Panc1 (cell line): ENCODE measurements at regions not wholly inside any gene's neighbourhood (a gene's known extent, or its start where the extent isn't known, plus 50 kb on each side); places are given as distances from the start of the nearest gene placed in this dataset.

Experiments
- ATAC-seq: fragments of 200-7000 bp; cut with Tn5 transposase; 2 replicates; pipeline ENCODE4 v1.9.1; 2020; ENCODE audit warnings: mild to moderate bottlenecking, moderate library complexity
- BruUV-seq: library from RNA; stranded (reverse); fragments of 400-500 nt; replicated peaks from 2 replicates; lab custom pipeline; 2021; lab: Mats Ljungman, UMichigan
- CTCF ChIA-PET: fragments of 300-600 bp; sonication (Branson Sonifier 250); formaldehyde crosslinking; loops from one replicate; lab custom pipeline; 2022; ENCODE audit warnings: antibody characterized with exemption; lab: Charles Lee
- POLR2A ChIA-PET: fragments of 300-600 bp; sonication (Branson Sonifier 250); formaldehyde crosslinking; loops from one replicate; lab custom pipeline; 2022; ENCODE audit warnings: antibody characterized with exemption; lab: Charles Lee
- DNase-seq: peaks from one replicate; pipeline ENCODE4 v3.0.0-alpha.2; 2010; ENCODE audit warnings: low read depth, low spot score
- H3K27ac ChIP-seq: 2 replicates; pipeline ENCODE4 v1.5.1; 2011; ENCODE audit warnings: mild to moderate bottlenecking, low read length, inconsistent platforms
- H3K27me3 ChIP-seq: fragments of 200-500 bp; sonication (Bioruptor generic); 2 replicates; pipeline ENCODE4 v1.6.0; 2014; ENCODE audit warnings: low read length, inconsistent platforms; ENCODE audit not compliant: control insufficient read depth, insufficient read depth
- H3K36me3 ChIP-seq: fragments of 200-500 bp; sonication (Bioruptor generic); 2 replicates; pipeline ENCODE4 v1.5.1; 2014; ENCODE audit warnings: inconsistent platforms, mild to moderate bottlenecking, low read length, moderate library complexity; ENCODE audit not compliant: control insufficient read depth, insufficient read depth
- H3K4me1 ChIP-seq: 2 replicates; pipeline ENCODE4 v1.5.1; 2011; ENCODE audit warnings: inconsistent platforms, mild to moderate bottlenecking, low read length, moderate library complexity; ENCODE audit not compliant: control insufficient read depth, insufficient read depth
- H3K4me3 ChIP-seq, 2 experiments: 2 replicates each; pipeline ENCODE4 v1.5.1; 2011 to 2012; ENCODE audit warnings: low read depth in 2 of 2, low read length in 2 of 2, mild to moderate bottlenecking in 2 of 2, inconsistent platforms in 1 of 2, moderate library complexity in 1 of 2
- H3K9me3 ChIP-seq: fragments of 200-500 bp; sonication (Bioruptor generic); 2 replicates; pipeline ENCODE4 v1.5.1; 2014; ENCODE audit warnings: low read depth, mild to moderate bottlenecking, inconsistent platforms, low read length, moderate library complexity; ENCODE audit not compliant: control insufficient read depth, insufficient read depth
- POLR2AphosphoS5 ChIP-seq: IDR thresholded peaks from 2 replicates; pipeline ENCODE4 v1.6.1; 2012; ENCODE audit warnings: mild to moderate bottlenecking, low read depth, low read length, moderate library complexity
- SIN3A ChIP-seq: IDR thresholded peaks from 2 replicates; pipeline ENCODE4 v1.6.1; 2012; ENCODE audit warnings: low read depth, mild to moderate bottlenecking, low read length, moderate library complexity, borderline replicate concordance; ENCODE audit not compliant: insufficient read depth
- TCF7L2 ChIP-seq: IDR thresholded peaks from 2 replicates; pipeline ENCODE4 v1.6.1; 2011; ENCODE audit warnings: mild to moderate bottlenecking, low read depth, low read length, inconsistent platforms
- in situ Hi-C: cut with HindIII; loops from 2 replicates; pipeline ENCODE4 v1.10.0; 2016; ENCODE audit warnings: low sequenced_read_pairs, low pct_unique_long_range_greater_than_20kb
- intact Hi-C: fragments of 100-400 bp; cut with micrococcal nuclease; formaldehyde crosslinking; loops from one replicate; pipeline ENCODE4 v1.10.0; 2022; ENCODE audit not compliant: unreplicated experiment
- TF ChIP-seq, protein P1 (sequence below), 2 experiments: IDR thresholded peaks; 2 replicates each; pipeline ENCODE4 v1.6.1; 2011 to 2012; ENCODE audit warnings: low read depth in 2 of 2, control low read depth in 1 of 2, low read length in 1 of 2, mild to moderate bottlenecking in 1 of 2, moderate library complexity in 1 of 2; ENCODE audit not compliant: insufficient read depth in 1 of 2
- TF ChIP-seq, protein P2 (sequence below): fragments of 450-650 bp; IDR thresholded peaks from 2 replicates; pipeline ENCODE4 v1.5.1; 2017; ENCODE audit warnings: mild to moderate bottlenecking

DNA sequence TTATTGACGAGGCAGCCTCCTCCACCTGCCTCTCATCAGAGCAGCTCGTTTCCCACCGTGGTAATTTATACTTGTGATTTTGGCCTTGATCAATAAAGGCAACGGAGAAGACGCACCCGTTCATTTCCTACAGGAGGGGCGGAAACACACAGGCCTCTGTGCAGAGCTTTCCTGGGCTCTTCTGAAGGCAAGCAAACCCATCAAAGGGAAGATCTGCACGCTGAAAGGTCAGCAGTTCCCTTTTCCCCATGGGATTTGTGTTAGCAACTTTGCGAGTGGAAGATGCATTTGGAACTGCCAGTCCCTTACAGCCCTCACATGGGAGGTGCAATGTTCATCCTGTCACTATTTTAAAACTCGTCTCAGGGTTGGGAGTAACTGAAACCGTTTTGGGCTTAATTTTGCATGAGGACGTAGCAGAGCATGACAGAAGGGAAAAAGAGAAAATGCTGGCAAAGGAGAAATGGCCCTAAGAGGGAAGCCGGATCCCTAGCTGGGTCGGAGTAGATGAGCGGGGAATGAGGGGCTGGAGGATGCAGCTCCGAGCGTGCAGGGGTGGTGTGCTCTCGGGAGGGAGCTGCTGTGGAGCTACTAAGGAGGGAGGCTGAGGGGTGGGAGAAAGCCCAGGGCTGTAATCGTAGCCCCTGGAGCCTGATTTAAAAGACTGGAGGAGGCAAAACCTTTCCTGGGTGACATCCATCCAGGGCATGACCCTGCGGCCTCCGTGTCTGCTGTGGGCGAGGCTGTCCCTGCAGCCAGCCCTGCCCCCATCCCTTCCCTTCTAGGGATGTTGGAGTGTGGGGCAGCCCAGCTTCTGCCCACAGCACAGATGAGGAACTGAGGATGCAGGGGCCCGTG is 111.1 kb upstream of the FAM20C start:
- CTCF ChIA-PET = no interaction called here
- BruUV-seq = no TSS peak
- intact Hi-C loops = no loop called here

DNA sequence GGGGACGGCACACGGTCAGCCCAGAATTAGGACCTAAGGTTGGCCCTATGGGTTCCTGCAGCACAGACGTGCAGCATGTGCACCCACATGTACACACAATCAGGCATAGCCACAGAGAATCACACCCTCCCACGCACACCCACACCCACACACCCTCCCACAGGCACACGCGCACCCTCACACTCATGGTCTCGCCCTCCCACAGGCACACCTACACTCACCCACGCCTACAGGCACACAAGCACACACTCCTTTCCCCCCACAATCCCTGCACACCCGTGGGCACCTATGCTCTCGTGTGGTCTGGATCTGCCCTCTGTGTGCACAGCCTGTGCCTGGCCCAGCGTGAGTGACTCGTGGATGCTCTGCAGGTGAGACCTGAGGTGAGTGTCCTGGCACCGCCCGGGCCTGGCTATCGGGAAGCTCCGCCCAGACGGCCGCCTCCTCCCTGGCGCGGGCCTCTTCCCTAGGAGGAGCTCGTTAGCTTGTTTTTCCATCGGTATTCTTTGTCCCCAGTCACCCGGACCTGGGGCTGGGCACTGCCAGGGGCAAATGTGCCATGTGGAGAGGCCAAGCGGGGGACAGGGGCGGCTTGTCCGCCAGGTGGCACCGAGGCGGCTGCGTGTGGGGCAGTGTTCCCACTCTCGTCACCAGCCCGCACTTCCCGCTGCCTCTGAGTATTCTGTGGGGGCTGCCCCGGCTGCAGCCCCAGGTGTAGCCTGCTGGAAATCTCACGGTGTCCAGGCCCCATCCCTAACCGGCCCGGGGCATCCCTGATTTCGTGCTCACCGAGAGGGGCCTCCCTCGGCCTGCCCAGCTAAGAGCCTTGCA is 110.2 kb upstream of the FAM20C start:
- in situ Hi-C loops = no loop called here
- no peak overlapping the region for H3K4me3 ChIP-seq
- no peak for DNase-seq
- BruUV-seq = no TSS peak
- no peaks in the 10 kb centered on the region for H3K4me1 ChIP-seq
- peak; percentile 20; the same call in 1 of the 2 replicates for ATAC-seq
- no peaks in the 10 kb centered on the region for H3K9me3 ChIP-seq
- H3K27me3 ChIP-seq = no peaks in the 10 kb centered on the region; the same call in 1 of the 2 replicates
- no peak overlapping the region for H3K27ac ChIP-seq
- no peaks in the 10 kb centered on the region for H3K36me3 ChIP-seq
- intact Hi-C loops = no loop called here
- ChIA-PET POLR2A (no interaction called here), CTCF (no interaction called here)
- TF ChIP-seq POLR2AphosphoS5 (no peak), SIN3A (no peak), TCF7L2 (no peak)
- TF ChIP-seq, protein P1, sequence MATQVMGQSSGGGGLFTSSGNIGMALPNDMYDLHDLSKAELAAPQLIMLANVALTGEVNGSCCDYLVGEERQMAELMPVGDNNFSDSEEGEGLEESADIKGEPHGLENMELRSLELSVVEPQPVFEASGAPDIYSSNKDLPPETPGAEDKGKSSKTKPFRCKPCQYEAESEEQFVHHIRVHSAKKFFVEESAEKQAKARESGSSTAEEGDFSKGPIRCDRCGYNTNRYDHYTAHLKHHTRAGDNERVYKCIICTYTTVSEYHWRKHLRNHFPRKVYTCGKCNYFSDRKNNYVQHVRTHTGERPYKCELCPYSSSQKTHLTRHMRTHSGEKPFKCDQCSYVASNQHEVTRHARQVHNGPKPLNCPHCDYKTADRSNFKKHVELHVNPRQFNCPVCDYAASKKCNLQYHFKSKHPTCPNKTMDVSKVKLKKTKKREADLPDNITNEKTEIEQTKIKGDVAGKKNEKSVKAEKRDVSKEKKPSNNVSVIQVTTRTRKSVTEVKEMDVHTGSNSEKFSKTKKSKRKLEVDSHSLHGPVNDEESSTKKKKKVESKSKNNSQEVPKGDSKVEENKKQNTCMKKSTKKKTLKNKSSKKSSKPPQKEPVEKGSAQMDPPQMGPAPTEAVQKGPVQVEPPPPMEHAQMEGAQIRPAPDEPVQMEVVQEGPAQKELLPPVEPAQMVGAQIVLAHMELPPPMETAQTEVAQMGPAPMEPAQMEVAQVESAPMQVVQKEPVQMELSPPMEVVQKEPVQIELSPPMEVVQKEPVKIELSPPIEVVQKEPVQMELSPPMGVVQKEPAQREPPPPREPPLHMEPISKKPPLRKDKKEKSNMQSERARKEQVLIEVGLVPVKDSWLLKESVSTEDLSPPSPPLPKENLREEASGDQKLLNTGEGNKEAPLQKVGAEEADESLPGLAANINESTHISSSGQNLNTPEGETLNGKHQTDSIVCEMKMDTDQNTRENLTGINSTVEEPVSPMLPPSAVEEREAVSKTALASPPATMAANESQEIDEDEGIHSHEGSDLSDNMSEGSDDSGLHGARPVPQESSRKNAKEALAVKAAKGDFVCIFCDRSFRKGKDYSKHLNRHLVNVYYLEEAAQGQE (IDR thresholded peaks at IDR 0.05; ENCODE audit: insufficient read depth in 1 of 2, low read depth in 2 of 2, low read length in 1 of 2) = no peak
- TF ChIP-seq, protein P2, sequence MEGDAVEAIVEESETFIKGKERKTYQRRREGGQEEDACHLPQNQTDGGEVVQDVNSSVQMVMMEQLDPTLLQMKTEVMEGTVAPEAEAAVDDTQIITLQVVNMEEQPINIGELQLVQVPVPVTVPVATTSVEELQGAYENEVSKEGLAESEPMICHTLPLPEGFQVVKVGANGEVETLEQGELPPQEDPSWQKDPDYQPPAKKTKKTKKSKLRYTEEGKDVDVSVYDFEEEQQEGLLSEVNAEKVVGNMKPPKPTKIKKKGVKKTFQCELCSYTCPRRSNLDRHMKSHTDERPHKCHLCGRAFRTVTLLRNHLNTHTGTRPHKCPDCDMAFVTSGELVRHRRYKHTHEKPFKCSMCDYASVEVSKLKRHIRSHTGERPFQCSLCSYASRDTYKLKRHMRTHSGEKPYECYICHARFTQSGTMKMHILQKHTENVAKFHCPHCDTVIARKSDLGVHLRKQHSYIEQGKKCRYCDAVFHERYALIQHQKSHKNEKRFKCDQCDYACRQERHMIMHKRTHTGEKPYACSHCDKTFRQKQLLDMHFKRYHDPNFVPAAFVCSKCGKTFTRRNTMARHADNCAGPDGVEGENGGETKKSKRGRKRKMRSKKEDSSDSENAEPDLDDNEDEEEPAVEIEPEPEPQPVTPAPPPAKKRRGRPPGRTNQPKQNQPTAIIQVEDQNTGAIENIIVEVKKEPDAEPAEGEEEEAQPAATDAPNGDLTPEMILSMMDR = no peak

More for the DNA sequence above, 111.1 kb upstream of the FAM20C start:
- in situ Hi-C loops = no loop called here
- H3K36me3 ChIP-seq = no peaks in the 10 kb centered on the region
- no peaks in the 10 kb centered on the region for H3K4me1 ChIP-seq
- no peak overlapping the region for H3K27ac ChIP-seq
- TF ChIP-seq POLR2AphosphoS5 = no peak
- TF ChIP-seq, protein P1 (IDR thresholded peaks at IDR 0.05; ENCODE audit: insufficient read depth in 1 of 2, low read depth in 2 of 2, low read length in 1 of 2) = no peak
- TF ChIP-seq, protein P2 = no peak
- TF ChIP-seq SIN3A = no peak
- TF ChIP-seq TCF7L2 = no peak
- ATAC-seq (no peak), DNase-seq (no peak)
- no peaks in the 10 kb centered on the region for H3K9me3 ChIP-seq
- no peaks in the 10 kb centered on the region; the same call in 1 of the 2 replicates for H3K27me3 ChIP-seq
- H3K4me3 ChIP-seq = no peak overlapping the region
- POLR2A ChIA-PET = no interaction called here
